ES-I3 (cell line): ENCODE measurements at regions not wholly inside any gene's neighbourhood (a gene's known extent, or its start where the extent isn't known, plus 50 kb on each side); places are given as distances from the start of the nearest gene placed in this dataset.
"Not testable (repeated sequence)": the region's sequence is repeated elsewhere in the genome, so short reads cannot be mapped to it uniquely, and the experiment has no call there.

Experiments
- H3K36me3 ChIP-seq: 2 replicates; pipeline ENCODE4 v1.6.1; 2013; ENCODE audit warnings: mild to moderate bottlenecking, low read length, control low read depth, moderate library complexity; ENCODE audit not compliant: insufficient read depth
- H3K4me1 ChIP-seq: 2 replicates; pipeline ENCODE4 v1.6.1; 2013; ENCODE audit warnings: mild to moderate bottlenecking, control low read depth, low read length; ENCODE audit not compliant: insufficient read depth
- H3K9ac ChIP-seq: 2 replicates; pipeline ENCODE4 v1.6.1; 2013; ENCODE audit warnings: low read depth, mild to moderate bottlenecking, low read length, moderate library complexity
- H3K9me3 ChIP-seq: 2 replicates; pipeline ENCODE4 v1.6.1; 2013; ENCODE audit warnings: mild to moderate bottlenecking, low read length, moderate library complexity; ENCODE audit not compliant: control insufficient read depth, insufficient read depth

DNA sequence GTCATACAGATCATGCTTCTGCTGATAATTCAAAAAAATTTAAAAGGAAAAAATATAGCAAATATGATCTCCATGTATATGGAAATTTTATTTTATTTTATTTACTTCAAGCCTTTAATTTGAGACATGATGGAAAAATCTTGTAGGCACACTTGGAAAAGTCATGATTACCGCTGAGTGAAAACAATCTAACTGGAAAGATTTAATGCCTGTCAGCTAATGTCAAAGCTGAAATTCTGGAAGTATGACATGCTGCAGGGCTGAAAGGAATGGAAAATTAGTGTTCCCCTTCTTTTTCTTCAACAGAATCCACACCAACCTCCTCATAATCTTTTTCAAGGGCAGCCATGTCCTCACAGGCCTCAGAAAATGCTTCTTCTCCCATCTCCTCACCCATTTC lies 58.2 kb downstream of the RPRM start:
- no peaks in the 10 kb centered on the region for H3K4me1 ChIP-seq
- H3K9me3 ChIP-seq, result no peaks in the 10 kb centered on the region
- no peaks in the 10 kb centered on the region for H3K36me3 ChIP-seq
- H3K9ac ChIP-seq, result no peak overlapping the region

DNA sequence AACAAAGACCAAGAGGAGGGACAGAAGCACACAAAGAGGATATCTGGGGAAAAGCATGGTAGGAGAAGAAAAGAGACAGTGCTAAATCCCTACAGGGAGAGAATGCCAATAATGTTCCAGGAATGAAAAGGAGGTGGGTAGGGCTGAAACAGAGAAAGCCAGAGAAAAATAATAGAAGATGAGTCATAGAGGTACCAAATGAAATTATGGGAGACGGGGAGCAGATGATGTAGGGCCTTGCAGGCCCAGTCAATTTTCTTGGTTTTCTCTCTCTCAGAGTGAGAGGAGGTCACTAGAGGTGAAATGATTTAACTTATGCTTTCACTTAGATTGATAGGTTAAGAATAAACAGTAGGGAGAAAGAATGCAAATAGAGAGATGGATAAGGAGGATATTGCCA lies 61.5 kb downstream of the RPRM start:
- H3K9ac ChIP-seq, result no peak overlapping the region
- H3K36me3 ChIP-seq, result no peaks in the 10 kb centered on the region
- H3K9me3 ChIP-seq, result no peaks in the 10 kb centered on the region
- no peaks in the 10 kb centered on the region for H3K4me1 ChIP-seq

DNA sequence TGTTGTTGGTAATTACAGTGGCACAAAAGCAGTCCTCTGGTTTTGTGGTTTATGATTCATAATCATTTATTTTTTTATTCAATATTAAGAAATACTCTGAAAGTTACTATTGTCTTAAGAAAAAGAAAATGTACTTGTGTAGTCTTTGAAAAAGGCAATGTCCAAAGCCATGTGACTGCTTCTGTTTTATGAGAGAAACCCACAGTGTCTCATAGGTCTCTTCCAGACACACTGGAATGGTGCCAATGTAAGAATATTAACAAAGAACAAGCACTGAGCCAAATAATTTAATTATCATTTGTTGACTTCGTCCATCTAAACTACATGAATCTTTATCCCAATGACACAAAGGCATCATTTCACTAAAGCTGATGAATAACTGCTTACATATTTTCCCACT lies 62.5 kb downstream of the RPRM start:
- H3K4me1 ChIP-seq, result peaks cover 5% of the 10 kb centered on the region
- no peak overlapping the region for H3K9ac ChIP-seq
- no peaks in the 10 kb centered on the region for H3K36me3 ChIP-seq
- H3K9me3 ChIP-seq, result no peaks in the 10 kb centered on the region

DNA sequence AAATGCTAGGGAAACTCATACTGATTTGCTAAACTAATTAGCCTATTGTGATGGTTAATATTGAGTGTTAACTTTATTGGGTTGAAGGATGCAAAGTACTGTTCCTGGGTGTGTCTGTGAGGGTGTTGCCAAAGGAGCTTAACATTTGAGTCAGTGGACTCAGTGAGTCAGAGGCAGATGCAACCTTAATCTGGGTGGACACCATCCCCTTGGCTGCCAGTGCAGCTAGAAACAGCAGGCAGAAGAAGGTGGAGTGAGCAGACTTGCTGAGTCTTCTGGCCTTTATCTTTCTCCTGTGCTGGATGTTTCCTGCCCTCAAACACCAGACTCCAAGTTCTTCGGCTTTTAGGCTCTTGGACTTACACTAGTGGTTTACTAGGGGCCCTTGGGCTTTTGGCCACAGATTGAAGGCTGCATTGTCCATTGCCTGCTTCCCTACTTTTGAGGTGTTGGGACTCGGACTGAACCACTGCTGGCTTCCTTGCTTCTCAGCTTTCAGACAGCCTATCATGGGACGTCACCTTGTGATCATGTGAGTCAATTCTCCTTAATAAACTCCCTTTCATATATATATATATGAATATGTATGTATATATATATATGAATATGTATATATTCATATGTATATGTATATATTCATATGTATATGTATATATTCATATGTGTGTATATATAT lies 69.7 kb downstream of the RPRM start:
- Histone ChIP-seq H3K36me3 (no peaks in the 10 kb centered on the region), H3K9ac (no peak overlapping the region), H3K4me1 (peaks cover 23% of the 10 kb centered on the region), H3K9me3 (no peaks in the 10 kb centered on the region)

DNA sequence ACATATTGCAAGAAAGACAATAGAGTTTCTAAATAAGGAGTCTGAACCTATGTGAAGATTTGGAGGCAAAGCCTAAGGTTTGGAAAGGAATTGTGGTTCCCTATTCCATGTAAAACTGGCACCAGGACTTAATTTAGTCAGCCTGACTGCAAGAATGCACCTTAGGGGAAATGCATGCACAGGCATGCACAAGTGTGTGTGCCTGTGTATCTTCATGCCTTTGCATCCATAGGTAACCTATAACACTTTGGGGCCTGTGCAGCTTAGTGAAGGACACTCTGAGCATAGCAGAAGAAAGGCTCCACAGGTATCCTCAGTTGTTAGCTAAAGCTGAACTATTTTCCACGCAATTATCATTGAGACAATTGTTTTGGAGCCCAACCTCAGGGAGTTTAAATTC lies 73.4 kb downstream of the RPRM start:
- peaks cover 18% of the 10 kb centered on the region for H3K4me1 ChIP-seq
- peak overlapping the region; percentile 5; the same call in 1 of the 2 replicates for H3K9ac ChIP-seq
- no peaks in the 10 kb centered on the region for H3K9me3 ChIP-seq
- no peaks in the 10 kb centered on the region for H3K36me3 ChIP-seq

DNA sequence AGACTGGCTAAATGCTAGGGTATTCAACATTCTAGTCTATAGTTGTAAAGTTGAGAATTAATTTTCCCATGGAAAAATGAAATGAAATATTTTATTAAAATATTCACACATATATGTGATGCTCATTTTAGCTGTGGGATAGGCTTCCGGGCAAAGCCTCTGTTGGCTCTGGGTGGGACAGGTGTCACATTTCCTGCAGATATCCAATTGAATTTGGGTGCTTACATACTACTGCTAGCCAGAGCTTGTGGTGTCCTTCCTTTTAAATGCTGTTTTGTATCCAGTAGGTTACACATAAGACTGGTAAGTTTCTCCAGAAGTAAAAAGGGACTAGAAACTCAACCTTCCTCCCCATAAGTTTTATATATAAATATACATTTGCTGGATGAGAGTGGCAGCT lies 73.8 kb downstream of the RPRM start:
- H3K36me3 ChIP-seq, result no peaks in the 10 kb centered on the region
- H3K4me1 ChIP-seq, result peaks cover 16% of the 10 kb centered on the region
- peak overlapping the region; percentile 63; the same call in 1 of the 2 replicates for H3K9ac ChIP-seq
- no peaks in the 10 kb centered on the region for H3K9me3 ChIP-seq

DNA sequence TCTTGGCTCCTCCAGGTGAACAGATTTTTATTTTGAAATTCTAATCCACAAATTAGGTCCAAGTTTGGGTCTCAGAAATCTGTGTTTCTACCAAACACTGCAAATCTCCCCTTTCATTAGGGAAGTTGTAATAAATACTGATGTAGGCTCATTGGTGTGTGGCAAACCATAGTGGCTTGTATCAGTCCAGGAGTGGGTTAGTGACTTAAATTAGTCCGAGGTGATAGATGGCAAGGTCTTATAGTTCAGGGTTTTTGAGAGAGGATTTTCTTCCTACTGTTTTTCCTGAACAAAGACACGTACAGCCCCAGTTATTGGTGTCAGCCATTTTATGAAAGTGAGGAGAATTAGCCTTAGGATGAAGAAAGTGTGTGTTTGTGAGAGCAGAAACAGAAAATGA lies 74.6 kb downstream of the RPRM start:
- no peaks in the 10 kb centered on the region for H3K36me3 ChIP-seq
- H3K9ac ChIP-seq, result peak overlapping the region; percentile 63
- H3K4me1 ChIP-seq, result peaks cover 12% of the 10 kb centered on the region
- no peaks in the 10 kb centered on the region for H3K9me3 ChIP-seq

DNA sequence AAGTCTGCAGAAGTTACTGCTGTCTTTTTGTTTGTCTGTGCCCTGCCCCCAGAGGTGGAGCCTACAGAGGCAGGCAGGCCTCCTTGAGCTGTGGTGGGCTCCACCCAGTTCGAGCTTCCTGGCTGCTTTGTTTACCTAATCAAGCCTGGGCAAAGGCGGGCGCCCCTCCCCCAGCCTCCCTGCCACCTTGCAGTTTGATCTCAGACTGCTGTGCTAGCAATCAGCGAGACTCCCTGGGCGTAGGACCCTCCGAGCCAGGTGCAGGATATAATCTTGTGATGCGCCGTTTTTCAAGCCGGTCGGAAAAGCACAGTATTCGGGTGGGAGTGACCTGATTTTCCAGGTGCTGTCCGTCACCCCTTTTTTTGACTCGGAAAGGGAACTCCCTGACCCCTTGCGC lies 75.2 kb downstream of the RPRM start:
- H3K9me3 ChIP-seq, H3K4me1 ChIP-seq, H3K36me3 ChIP-seq: not testable (repeated sequence)
- H3K9ac ChIP-seq, result peak overlapping the region; percentile 63

DNA sequence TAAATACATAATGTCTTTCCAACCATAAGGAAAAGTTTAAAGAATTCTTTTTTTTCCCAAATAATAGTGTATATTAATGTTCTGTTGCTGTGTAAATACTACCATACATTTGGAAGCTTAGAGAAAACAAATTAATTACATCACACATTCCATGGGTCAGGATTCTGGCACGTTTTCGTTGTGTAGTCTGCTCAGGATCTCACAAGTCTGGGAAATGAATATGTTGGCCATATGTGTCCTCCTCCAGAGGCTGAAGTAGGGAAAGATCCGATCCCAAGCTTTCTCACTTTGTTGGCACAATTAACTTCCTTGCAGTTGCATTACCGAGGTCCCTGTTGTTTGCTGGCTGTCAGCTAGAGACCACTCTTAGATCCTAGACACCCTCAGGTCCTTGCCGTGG lies 83.9 kb downstream of the RPRM start:
- no peaks in the 10 kb centered on the region for H3K9me3 ChIP-seq
- H3K9ac ChIP-seq, result no peak overlapping the region
- H3K36me3 ChIP-seq, result no peaks in the 10 kb centered on the region
- no peaks in the 10 kb centered on the region for H3K4me1 ChIP-seq

DNA sequence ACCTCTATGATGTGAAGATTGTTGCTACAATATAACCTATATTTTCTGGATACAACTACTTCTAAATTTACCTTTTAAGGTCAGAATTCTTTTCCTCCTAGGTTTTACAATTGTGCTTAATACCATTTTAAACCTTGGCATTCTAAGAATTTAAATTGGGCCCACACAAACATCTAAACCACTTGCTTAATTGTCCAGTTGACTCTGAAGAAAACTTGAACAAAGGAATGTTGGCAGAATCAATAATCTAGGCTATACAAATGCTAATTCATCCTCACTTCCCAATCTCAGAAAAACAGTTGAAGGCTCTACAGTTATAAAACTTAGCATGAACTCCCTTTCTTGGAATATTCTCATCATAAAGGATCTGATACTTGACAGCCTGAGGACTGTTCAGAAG lies 84.3 kb downstream of the RPRM start:
- H3K9me3 ChIP-seq, result no peaks in the 10 kb centered on the region
- no peaks in the 10 kb centered on the region for H3K36me3 ChIP-seq
- H3K4me1 ChIP-seq, result peaks cover 3% of the 10 kb centered on the region; the same call in 1 of the 2 replicates
- H3K9ac ChIP-seq, result no peak overlapping the region

DNA sequence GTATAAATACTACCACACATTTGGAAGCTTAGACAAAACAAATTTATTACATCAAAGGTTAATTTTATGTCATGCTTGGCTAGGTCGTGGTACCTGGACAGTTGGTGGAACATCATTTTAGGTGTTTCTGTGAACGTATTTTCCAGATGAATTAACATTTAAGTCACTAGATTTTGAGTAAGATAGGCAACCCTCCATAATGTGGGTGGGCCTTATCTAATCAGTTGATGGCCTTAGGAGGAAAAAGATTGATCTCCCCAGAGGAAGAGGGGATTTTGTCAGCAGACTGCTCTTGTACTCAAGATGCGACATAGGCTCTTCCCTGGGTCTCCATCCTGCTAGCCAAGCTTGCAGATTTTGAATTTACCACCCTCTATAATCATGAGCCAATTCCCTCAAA lies 85.0 kb downstream of the RPRM start:
- no peak overlapping the region for H3K9ac ChIP-seq
- H3K36me3 ChIP-seq, result no peaks in the 10 kb centered on the region
- H3K9me3 ChIP-seq, result no peaks in the 10 kb centered on the region
- H3K4me1 ChIP-seq, result peaks cover 11% of the 10 kb centered on the region

DNA sequence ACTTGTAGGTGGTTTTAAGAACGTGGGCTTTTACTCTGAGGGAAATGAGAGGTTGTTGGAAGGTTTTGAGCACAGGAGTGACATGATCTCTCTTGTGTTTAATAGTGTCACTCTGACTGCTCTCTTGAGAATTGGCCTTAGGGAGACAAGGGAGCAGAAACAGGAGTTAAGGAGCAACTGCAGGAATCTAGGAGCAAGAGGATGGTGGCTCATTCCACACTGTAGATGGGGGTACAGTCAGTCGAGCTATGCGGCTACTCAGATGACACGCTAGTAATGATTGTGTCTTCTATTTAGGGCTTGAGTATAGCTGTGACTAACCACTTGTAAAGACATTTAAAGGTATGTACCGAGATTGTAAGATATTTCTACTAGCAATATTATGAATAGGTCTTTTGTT lies 87.4 kb downstream of the RPRM start:
- Histone ChIP-seq H3K4me1 (peaks cover 25% of the 10 kb centered on the region), H3K9ac (no peak overlapping the region), H3K36me3 (no peaks in the 10 kb centered on the region), H3K9me3 (no peaks in the 10 kb centered on the region)

DNA sequence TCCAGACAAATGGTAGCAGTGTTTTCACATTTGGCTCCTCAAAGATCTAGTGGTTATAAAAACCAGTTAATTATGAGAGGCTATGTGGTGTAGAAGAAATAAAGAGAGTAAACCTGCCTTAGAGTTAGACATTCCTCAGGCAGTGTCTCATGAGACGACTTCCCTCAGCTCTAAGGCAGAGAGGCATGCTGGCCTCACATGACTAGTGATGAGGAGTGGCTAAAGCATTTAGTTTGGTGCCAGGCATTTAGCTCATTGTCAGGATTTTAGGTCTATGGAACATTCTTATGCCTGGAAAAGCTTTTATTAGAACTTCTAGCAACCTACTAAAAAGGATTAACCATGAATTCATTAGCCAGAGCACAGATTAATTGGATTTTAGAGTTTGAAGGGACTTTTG lies 90.3 kb downstream of the RPRM start:
- Histone ChIP-seq H3K36me3 (no peaks in the 10 kb centered on the region; the same call in 1 of the 2 replicates), H3K9me3 (no peaks in the 10 kb centered on the region), H3K9ac (no peak overlapping the region), H3K4me1 (peaks cover 25% of the 10 kb centered on the region)

DNA sequence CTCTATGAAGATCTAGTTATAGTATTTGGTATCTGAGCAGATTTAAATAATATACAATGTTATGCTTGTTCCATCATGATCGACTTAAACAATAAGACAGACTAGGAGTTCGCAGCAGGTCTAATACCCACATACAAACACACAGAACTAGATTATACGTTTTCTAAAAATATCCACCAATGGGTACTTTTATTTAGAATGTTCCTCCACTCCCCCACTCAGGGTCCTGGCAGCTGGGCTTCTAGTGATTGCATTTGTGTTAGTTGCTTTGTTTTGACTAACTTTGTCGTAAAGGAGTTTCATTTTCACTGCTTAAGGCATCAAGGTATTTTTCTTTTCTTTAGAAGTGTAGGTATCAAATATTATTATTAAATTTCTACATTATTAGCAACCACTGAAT lies 91.4 kb downstream of the RPRM start:
- Histone ChIP-seq H3K9ac (no peak overlapping the region), H3K36me3 (no peaks in the 10 kb centered on the region; the same call in 1 of the 2 replicates), H3K4me1 (peaks cover 25% of the 10 kb centered on the region), H3K9me3 (no peaks in the 10 kb centered on the region)

DNA sequence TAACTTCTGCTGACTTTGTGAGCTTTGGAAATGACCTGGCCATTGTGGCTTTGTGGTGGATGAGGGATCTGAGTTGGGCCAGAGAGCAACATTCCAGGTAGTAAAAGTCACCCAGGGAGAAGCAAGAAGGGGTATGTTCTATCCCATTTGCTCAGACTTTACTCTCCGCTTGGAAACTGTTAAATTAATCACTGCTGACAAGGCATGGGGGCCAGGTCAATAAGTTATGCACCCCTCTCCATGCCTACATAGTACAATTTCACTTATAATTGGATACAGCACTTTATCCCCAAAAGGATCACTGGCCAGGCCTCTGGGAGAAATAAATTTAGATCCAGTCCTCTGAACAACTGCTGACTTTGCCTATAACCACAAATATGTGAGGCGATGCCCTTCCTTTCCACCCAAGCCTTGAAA lies 92.1 kb downstream of the RPRM start:
- H3K9me3 ChIP-seq, result no peaks in the 10 kb centered on the region
- no peaks in the 10 kb centered on the region; the same call in 1 of the 2 replicates for H3K36me3 ChIP-seq
- H3K4me1 ChIP-seq, result peaks cover 25% of the 10 kb centered on the region
- H3K9ac ChIP-seq, result no peak overlapping the region
